Nephron progenitor cell (in vitro differentiated cells): ENCODE measurements at regions not wholly inside any gene's neighbourhood (a gene's known extent, or its start where the extent isn't known, plus 50 kb on each side); places are given as distances from the start of the nearest gene placed in this dataset.

Experiments used
- DNase-seq: peaks from one replicate; pipeline ENCODE4 v3.0.0; 2021
- H3K27ac Mint-ChIP-seq: 2 replicates; pipeline ENCODE4 v1.8.0; 2021; ENCODE audit warnings: mild to moderate bottlenecking, moderate library complexity, mixed read lengths
- H3K27me3 Mint-ChIP-seq: 2 replicates; pipeline ENCODE4 v1.8.0; 2021; ENCODE audit warnings: mild to moderate bottlenecking, low read depth, mixed read lengths; ENCODE audit not compliant: poor library complexity
- H3K36me3 Mint-ChIP-seq: 2 replicates; pipeline ENCODE4 v1.8.0; 2021; ENCODE audit warnings: low read depth, mixed read lengths
- H3K4me1 Mint-ChIP-seq: 2 replicates; pipeline ENCODE4 v1.8.0; 2021; ENCODE audit warnings: mixed read lengths
- H3K4me3 Mint-ChIP-seq: 2 replicates; pipeline ENCODE4 v1.8.0; 2021; ENCODE audit warnings: mild to moderate bottlenecking, moderate library complexity, mixed read lengths
- H3K9me3 Mint-ChIP-seq: 2 replicates; pipeline ENCODE4 v1.8.0; 2021; ENCODE audit warnings: mild to moderate bottlenecking, moderate library complexity, mixed read lengths
- CTCF ChIP-seq: fragments of 200-600 bp; sonication (generic); IDR thresholded peaks from 2 replicates; pipeline ENCODE4 v1.5.0; 2021; ENCODE audit warnings: antibody characterized with exemption

GRCh38 chr6:145538989-145539388 is 196.3 kb downstream of the EPM2A start:
- no peak for TF ChIP-seq CTCF
- H3K27ac Mint-ChIP-seq = no peak overlapping the region
- no peak for DNase-seq
- no peak overlapping the region for H3K4me3 Mint-ChIP-seq
- peaks cover 16% of the 10 kb centered on the region for H3K27me3 Mint-ChIP-seq
- H3K9me3 Mint-ChIP-seq = no peaks in the 10 kb centered on the region
- no peaks in the 10 kb centered on the region for H3K36me3 Mint-ChIP-seq
- no peaks in the 10 kb centered on the region for H3K4me1 Mint-ChIP-seq

GRCh38 chr6:145539831-145540230 is 195.5 kb downstream of the EPM2A start:
- no peaks in the 10 kb centered on the region for H3K36me3 Mint-ChIP-seq
- no peak for TF ChIP-seq CTCF
- H3K9me3 Mint-ChIP-seq = no peaks in the 10 kb centered on the region
- no peak for DNase-seq
- H3K4me1 Mint-ChIP-seq = peaks cover 2% of the 10 kb centered on the region
- no peak overlapping the region for H3K27ac Mint-ChIP-seq
- H3K4me3 Mint-ChIP-seq = no peak overlapping the region
- peaks cover 15% of the 10 kb centered on the region for H3K27me3 Mint-ChIP-seq

GRCh38 chr6:145540741-145541140 is 194.6 kb downstream of the EPM2A start:
- H3K27me3 Mint-ChIP-seq = peaks cover 12% of the 10 kb centered on the region
- H3K9me3 Mint-ChIP-seq = no peaks in the 10 kb centered on the region
- no peaks in the 10 kb centered on the region for H3K36me3 Mint-ChIP-seq
- no peak for DNase-seq
- no peak overlapping the region for H3K4me3 Mint-ChIP-seq
- H3K27ac Mint-ChIP-seq = no peak overlapping the region
- H3K4me1 Mint-ChIP-seq = peaks cover 10% of the 10 kb centered on the region
- no peak for TF ChIP-seq CTCF

GRCh38 chr6:145544041-145544440 is 191.3 kb downstream of the EPM2A start:
- no peak overlapping the region for H3K4me3 Mint-ChIP-seq
- H3K27ac Mint-ChIP-seq = no peak overlapping the region
- H3K4me1 Mint-ChIP-seq = peaks cover 23% of the 10 kb centered on the region
- TF ChIP-seq CTCF = no peak
- no peaks in the 10 kb centered on the region for H3K9me3 Mint-ChIP-seq
- peaks cover 10% of the 10 kb centered on the region for H3K27me3 Mint-ChIP-seq
- no peaks in the 10 kb centered on the region for H3K36me3 Mint-ChIP-seq
- no peak for DNase-seq

GRCh38 chr6:145544514-145544913 is 190.8 kb downstream of the EPM2A start:
- H3K9me3 Mint-ChIP-seq = no peaks in the 10 kb centered on the region
- no peak for DNase-seq
- no peaks in the 10 kb centered on the region for H3K36me3 Mint-ChIP-seq
- H3K27ac Mint-ChIP-seq = no peak overlapping the region
- peaks cover 10% of the 10 kb centered on the region for H3K27me3 Mint-ChIP-seq
- no peak overlapping the region for H3K4me3 Mint-ChIP-seq
- H3K4me1 Mint-ChIP-seq = peaks cover 23% of the 10 kb centered on the region
- no peak for TF ChIP-seq CTCF

GRCh38 chr6:145546265-145546664 is 189.1 kb downstream of the EPM2A start:
- H3K27me3 Mint-ChIP-seq = peaks cover 5% of the 10 kb centered on the region
- no peaks in the 10 kb centered on the region for H3K36me3 Mint-ChIP-seq
- H3K27ac Mint-ChIP-seq = no peak overlapping the region
- no peaks in the 10 kb centered on the region for H3K9me3 Mint-ChIP-seq
- DNase-seq = no peak
- peaks cover 23% of the 10 kb centered on the region for H3K4me1 Mint-ChIP-seq
- TF ChIP-seq CTCF = no peak
- H3K4me3 Mint-ChIP-seq = no peak overlapping the region
